CD14-positive monocyte (primary cell): ENCODE measurements at regions not wholly inside any gene's neighbourhood (a gene's known extent, or its start where the extent isn't known, plus 50 kb on each side); places are given as distances from the start of the nearest gene placed in this dataset.

ENCODE experiments used
- DNase-seq, 3 donors: peaks; one replicate each; pipeline ENCODE4 v3.0.0-alpha.2; 2011 to 2022
- H2AFZ ChIP-seq: 2 replicates; pipeline ENCODE4 v1.6.0; 2012; ENCODE audit warnings: mild to moderate bottlenecking, low read depth, low read length, inconsistent platforms; ENCODE audit not compliant: insufficient read depth, poor library complexity, severe bottlenecking
- H3K27ac ChIP-seq, 2 donors: 1 replicate in 1 of 2; 2 replicates in 1 of 2; pipeline ENCODE4 v1.5.1; 2012 to 2013; ENCODE audit warnings: low read length in 2 of 2, control low read depth in 1 of 2, inconsistent platforms in 1 of 2, low read depth in 1 of 2, mild to moderate bottlenecking in 1 of 2
- H3K27me3 ChIP-seq, 2 donors: one replicate each; pipeline versions ENCODE4 v1.6.0 to v1.6.1; 2011 to 2013; ENCODE audit warnings: low read length in 2 of 2; ENCODE audit not compliant: control insufficient read depth in 2 of 2, insufficient read depth in 2 of 2
- H3K36me3 ChIP-seq, 2 donors: replicated peaks in 1 of 2; 1 replicate in 1 of 2; 2 replicates in 1 of 2; pipeline versions ENCODE4 v1.5.1 to v1.6.1; 2012 to 2013; ENCODE audit warnings: low read length in 2 of 2, control low read depth in 1 of 2, inconsistent platforms in 1 of 2, mild to moderate bottlenecking in 1 of 2; ENCODE audit not compliant: insufficient read depth in 2 of 2, control insufficient read depth in 1 of 2
- H3K4me1 ChIP-seq, 2 donors: 1 replicate in 1 of 2; 2 replicates in 1 of 2; pipeline versions ENCODE4 v1.5.1 to v1.6.1; 2012 to 2013; ENCODE audit warnings: low read length in 2 of 2, control low read depth in 1 of 2, inconsistent platforms in 1 of 2, mild to moderate bottlenecking in 1 of 2, moderate library complexity in 1 of 2; ENCODE audit not compliant: insufficient read depth in 2 of 2, control insufficient read depth in 1 of 2
- H3K4me2 ChIP-seq: replicated peaks from 2 replicates; pipeline ENCODE3; 2012; ENCODE audit warnings: low read length, moderate library complexity, mild to moderate bottlenecking; ENCODE audit not compliant: poor library complexity, severe bottlenecking; ENCODE audit errors: extremely low read depth
- H3K4me3 ChIP-seq, 3 experiments: fragments of 200-600 bp in 1 of 3; sonication (generic) in 1 of 3; replicated peaks in 1 of 3; 1 replicate in 2 of 3; 2 replicates in 1 of 3; pipeline ENCODE4 v1.5.1; 2011 to 2013; ENCODE audit warnings: low read length in 3 of 3, mild to moderate bottlenecking in 3 of 3, control low read depth in 2 of 3, low read depth in 2 of 3, inconsistent platforms in 1 of 3, moderate library complexity in 1 of 3
- H3K79me2 ChIP-seq: 2 replicates; pipeline ENCODE4 v1.6.0; 2012; ENCODE audit warnings: mild to moderate bottlenecking, control low read depth, inconsistent platforms, low read length, moderate library complexity; ENCODE audit not compliant: insufficient read depth
- H3K9ac ChIP-seq: 2 replicates; pipeline ENCODE4 v1.6.0; 2017; ENCODE audit warnings: low read length, mild to moderate bottlenecking; ENCODE audit not compliant: insufficient read depth, poor library complexity, severe bottlenecking
- H3K9me3 ChIP-seq, 2 donors: replicated peaks in 1 of 2; 1 replicate in 1 of 2; 2 replicates in 1 of 2; pipeline versions ENCODE4 v1.5.1 to v1.6.1; 2012 to 2013; ENCODE audit warnings: low read length in 2 of 2, control low read depth in 1 of 2; ENCODE audit not compliant: control insufficient read depth in 1 of 2, insufficient read depth in 1 of 2
- H4K20me1 ChIP-seq: 2 replicates; pipeline ENCODE4 v1.6.0; 2012; ENCODE audit warnings: mild to moderate bottlenecking, low read length, control low read depth, moderate library complexity; ENCODE audit not compliant: insufficient read depth
- H3K27ac Mint-ChIP-seq, 7 donors: one replicate each; pipeline ENCODE4 v1.8.0; 2020; ENCODE audit warnings: mild to moderate bottlenecking in 7 of 7, mixed read lengths in 7 of 7, moderate library complexity in 6 of 7, inconsistent platforms in 2 of 7
- H3K27me3 Mint-ChIP-seq, 3 donors: one replicate each; pipeline ENCODE4 v1.8.0; 2021 to 2022; ENCODE audit warnings: low read depth in 3 of 3, mild to moderate bottlenecking in 3 of 3, mixed read lengths in 3 of 3, moderate library complexity in 3 of 3, inconsistent platforms in 1 of 3
- H3K36me3 Mint-ChIP-seq, 2 donors: one replicate each; pipeline ENCODE4 v1.8.0; 2020; ENCODE audit warnings: mixed read lengths in 2 of 2, inconsistent platforms in 1 of 2, mild to moderate bottlenecking in 1 of 2
- H3K4me1 Mint-ChIP-seq: one replicate; pipeline ENCODE4 v1.8.0; 2020; ENCODE audit warnings: mild to moderate bottlenecking, mixed read lengths
- H3K4me3 Mint-ChIP-seq, 2 donors: one replicate each; pipeline ENCODE4 v1.8.0; 2020; ENCODE audit warnings: mild to moderate bottlenecking in 2 of 2, mixed read lengths in 2 of 2, moderate library complexity in 1 of 2
- H3K9me3 Mint-ChIP-seq, 7 donors: one replicate each; pipeline ENCODE4 v1.8.0; 2020 to 2022; ENCODE audit warnings: mixed read lengths in 7 of 7, mild to moderate bottlenecking in 6 of 7, moderate library complexity in 6 of 7, inconsistent platforms in 2 of 7
- CTCF ChIP-seq: fragments of 200-600 bp; IDR thresholded peaks from one replicate; pipeline ENCODE4 v1.8.0; 2022; ENCODE audit warnings: antibody characterized with exemption, mild to moderate bottlenecking
- WGBS: methylation state at CpG from one replicate; pipeline ENCODE4 v1.1.5; 2013; ENCODE audit warnings: missing lambda C conversion rate; ENCODE audit not compliant: insufficient coverage; 5-methylcytosine and 5-hydroxymethylcytosine counted together
- intact Hi-C, 2 donors: fragments of 100-400 bp; cut with micrococcal nuclease; formaldehyde crosslinking; loops; one replicate each; pipeline versions ENCODE4 v1.15.0 to v1.15.1; 2023

- Histone ChIP-seq H2AFZ (no peak overlapping the region), H3K9me3 (no peaks in the 10 kb centered on the region), H3K79me2 (no peaks in the 10 kb centered on the region), H3K36me3 (no peaks in the 10 kb centered on the region), H3K4me3 (no peak overlapping the region), H4K20me1 (no peaks in the 10 kb centered on the region), H3K9ac (no peak overlapping the region), H3K4me1 (no peaks in the 10 kb centered on the region), H3K27ac (no peak overlapping the region), H3K4me2 (no peak overlapping the region), H3K27me3 (peaks cover 0 to 11% of the 10 kb centered on the region in 2 donors)
- H3K9me3 Mint-ChIP-seq: peaks cover 0 to 3% (median 0%) of the 10 kb centered on the region in 7 donors
- no peaks in the 10 kb centered on the region for H3K36me3 Mint-ChIP-seq
- intact Hi-C loops: no loop called here
- H3K4me3 Mint-ChIP-seq: no peak overlapping the region
- no peak for DNase-seq
- no peak overlapping the region for H3K27ac Mint-ChIP-seq
- 57% methylated on average over 2 of the region's 6 CpGs for WGBS
- H3K27me3 Mint-ChIP-seq: peaks cover 9 to 19% (median 17%) of the 10 kb centered on the region in 3 donors
- TF ChIP-seq CTCF: no peak
- no peaks in the 10 kb centered on the region for H3K4me1 Mint-ChIP-seq
These were observed 535.2 kb upstream of the CDH11 start for GRCh38 chr16:65657071-65657494.

- no peaks in the 10 kb centered on the region for H3K36me3 Mint-ChIP-seq
- Histone ChIP-seq H3K79me2 (no peaks in the 10 kb centered on the region), H3K4me3 (no peak overlapping the region), H3K9me3 (no peaks in the 10 kb centered on the region), H3K4me1 (no peaks in the 10 kb centered on the region), H3K27me3 (peaks cover 0 to 11% of the 10 kb centered on the region in 2 donors), H2AFZ (no peak overlapping the region), H3K27ac (no peak overlapping the region), H3K36me3 (no peaks in the 10 kb centered on the region), H3K4me2 (no peak overlapping the region), H4K20me1 (no peaks in the 10 kb centered on the region), H3K9ac (no peak overlapping the region)
- DNase-seq: no peak
- WGBS: 68% methylated on average over 2 of the region's 3 CpGs
- H3K27ac Mint-ChIP-seq: no peak overlapping the region
- peaks cover 0 to 5% (median 0%) of the 10 kb centered on the region in 7 donors for H3K9me3 Mint-ChIP-seq
- H3K4me1 Mint-ChIP-seq: no peaks in the 10 kb centered on the region
- H3K27me3 Mint-ChIP-seq: peaks cover 9 to 19% (median 15%) of the 10 kb centered on the region in 3 donors
- intact Hi-C loops: no loop called here
- no peak for TF ChIP-seq CTCF
- no peak overlapping the region for H3K4me3 Mint-ChIP-seq
These were observed 533.9 kb upstream of the CDH11 start for GRCh38 chr16:65655802-65656201.
